Panc1 (cell line): ENCODE measurements at regions not wholly inside any gene's neighbourhood (a gene's known extent, or its start where the extent isn't known, plus 50 kb on each side); places are given as distances from the start of the nearest gene placed in this dataset.

Experiments
- CTCF ChIP-seq: fragments of 450-650 bp; IDR thresholded peaks from 2 replicates; pipeline ENCODE4 v1.5.1; 2017; ENCODE audit warnings: mild to moderate bottlenecking
- POLR2AphosphoS5 ChIP-seq: IDR thresholded peaks from 2 replicates; pipeline ENCODE4 v1.6.1; 2012; ENCODE audit warnings: mild to moderate bottlenecking, low read depth, low read length, moderate library complexity
- SIN3A ChIP-seq: IDR thresholded peaks from 2 replicates; pipeline ENCODE4 v1.6.1; 2012; ENCODE audit warnings: low read depth, mild to moderate bottlenecking, low read length, moderate library complexity, borderline replicate concordance; ENCODE audit not compliant: insufficient read depth

- no peak for TF ChIP-seq POLR2AphosphoS5
- no peak for TF ChIP-seq CTCF
- no peak for TF ChIP-seq SIN3A
Measured at GRCh38 chr1:95854457-95854856, 620.4 kb downstream of the RWDD3 start.
